ENCODE measurements at regions not wholly inside any gene's neighbourhood (a gene's known extent, or its start where the extent isn't known, plus 50 kb on each side); places are given as distances from the start of the nearest gene placed in this dataset.

DNA sequence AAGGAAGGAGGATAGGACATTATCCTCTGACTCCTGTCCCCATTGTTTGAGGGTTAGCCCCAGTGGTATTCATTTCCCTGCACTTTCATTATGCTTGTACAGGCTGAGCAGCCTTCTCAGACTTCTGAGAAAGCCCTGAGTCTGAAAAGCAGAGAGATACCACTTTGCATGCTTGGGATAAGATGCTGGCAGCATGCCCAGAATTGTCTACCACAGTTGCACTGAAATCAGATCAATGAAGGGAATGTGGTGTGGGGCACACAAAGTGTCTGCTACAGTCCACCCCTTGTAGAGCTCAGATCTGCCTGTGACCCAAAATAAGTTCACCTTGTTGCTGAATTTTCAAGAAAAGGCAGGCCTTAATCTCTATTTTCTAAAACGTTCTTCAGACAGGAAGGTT, 160.6 kb downstream of the CCT6B start:
- no peak overlapping the region for H3K27ac ChIP-seq
- no peak overlapping the region for H3K4me3 ChIP-seq
- no peaks in the 10 kb centered on the region for H3K9me3 ChIP-seq
- no peaks in the 10 kb centered on the region for H3K27me3 ChIP-seq
- H3K4me1 ChIP-seq: no peaks in the 10 kb centered on the region
- TF ChIP-seq, protein P1, sequence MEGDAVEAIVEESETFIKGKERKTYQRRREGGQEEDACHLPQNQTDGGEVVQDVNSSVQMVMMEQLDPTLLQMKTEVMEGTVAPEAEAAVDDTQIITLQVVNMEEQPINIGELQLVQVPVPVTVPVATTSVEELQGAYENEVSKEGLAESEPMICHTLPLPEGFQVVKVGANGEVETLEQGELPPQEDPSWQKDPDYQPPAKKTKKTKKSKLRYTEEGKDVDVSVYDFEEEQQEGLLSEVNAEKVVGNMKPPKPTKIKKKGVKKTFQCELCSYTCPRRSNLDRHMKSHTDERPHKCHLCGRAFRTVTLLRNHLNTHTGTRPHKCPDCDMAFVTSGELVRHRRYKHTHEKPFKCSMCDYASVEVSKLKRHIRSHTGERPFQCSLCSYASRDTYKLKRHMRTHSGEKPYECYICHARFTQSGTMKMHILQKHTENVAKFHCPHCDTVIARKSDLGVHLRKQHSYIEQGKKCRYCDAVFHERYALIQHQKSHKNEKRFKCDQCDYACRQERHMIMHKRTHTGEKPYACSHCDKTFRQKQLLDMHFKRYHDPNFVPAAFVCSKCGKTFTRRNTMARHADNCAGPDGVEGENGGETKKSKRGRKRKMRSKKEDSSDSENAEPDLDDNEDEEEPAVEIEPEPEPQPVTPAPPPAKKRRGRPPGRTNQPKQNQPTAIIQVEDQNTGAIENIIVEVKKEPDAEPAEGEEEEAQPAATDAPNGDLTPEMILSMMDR (IDR thresholded peaks at IDR 0.05): no peak
- H3K36me3 ChIP-seq: no peaks in the 10 kb centered on the region
- intact Hi-C loops (cut with DNase I): no loop called here
- DNase-seq: no peak
- ATAC-seq: no peak

DNA sequence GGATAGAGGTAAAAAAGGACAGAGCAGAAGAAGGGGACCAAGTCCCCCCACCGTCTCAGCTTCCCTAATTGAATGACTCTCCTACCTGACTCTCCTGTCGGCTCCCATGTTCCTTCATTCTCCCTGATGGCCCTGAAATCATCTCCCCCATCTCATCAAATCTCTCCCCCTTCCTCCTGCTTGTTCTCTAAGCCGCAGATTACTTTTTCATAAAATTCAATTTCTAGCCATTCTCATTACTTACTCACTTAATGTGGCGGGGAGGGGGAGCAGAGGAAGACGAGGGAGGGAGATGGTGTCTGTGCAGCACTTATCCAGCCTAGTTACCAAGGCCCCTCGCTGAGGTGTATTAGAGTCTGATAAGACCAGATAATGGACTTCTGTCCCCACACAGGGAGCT, 161.5 kb downstream of the CCT6B start:
- Histone ChIP-seq H3K27ac (no peak overlapping the region), H3K27me3 (no peaks in the 10 kb centered on the region), H3K4me1 (no peaks in the 10 kb centered on the region), H3K4me3 (no peak overlapping the region), H3K36me3 (no peaks in the 10 kb centered on the region), H3K9me3 (no peaks in the 10 kb centered on the region)
- TF ChIP-seq, protein P1 (IDR thresholded peaks at IDR 0.05): no peak
- intact Hi-C loops (cut with DNase I): no loop called here
- DNase-seq (no peak), ATAC-seq (no peak)

DNA sequence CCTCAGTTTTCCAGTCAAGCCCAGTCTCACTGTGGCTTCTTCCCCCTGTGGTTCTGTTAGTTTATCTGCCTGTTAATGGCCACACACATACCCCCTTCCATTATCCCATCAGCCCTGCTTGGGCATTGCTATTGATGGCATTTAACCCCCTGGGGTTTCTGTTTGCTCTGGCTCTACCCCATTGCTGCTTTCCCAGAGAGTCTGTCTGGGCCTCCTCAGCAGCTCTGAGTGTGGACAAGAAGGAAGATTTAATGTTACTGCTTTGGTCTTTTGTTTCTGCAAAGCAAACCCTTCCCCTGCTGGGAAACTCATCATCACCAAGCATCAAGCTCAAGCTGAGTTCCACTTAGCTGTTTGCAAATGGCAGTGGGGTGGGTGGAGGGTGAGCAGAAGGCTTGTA, 162.7 kb downstream of the CCT6B start:
- ATAC-seq: no peak
- Histone ChIP-seq H3K4me3 (no peak overlapping the region), H3K27ac (no peak overlapping the region), H3K36me3 (no peaks in the 10 kb centered on the region), H3K4me1 (no peaks in the 10 kb centered on the region), H3K27me3 (no peaks in the 10 kb centered on the region), H3K9me3 (no peaks in the 10 kb centered on the region)
- TF ChIP-seq, protein P1 (IDR thresholded peaks at IDR 0.05): no peak
- intact Hi-C loops (cut with DNase I): no loop called here
- no peak for DNase-seq

DNA sequence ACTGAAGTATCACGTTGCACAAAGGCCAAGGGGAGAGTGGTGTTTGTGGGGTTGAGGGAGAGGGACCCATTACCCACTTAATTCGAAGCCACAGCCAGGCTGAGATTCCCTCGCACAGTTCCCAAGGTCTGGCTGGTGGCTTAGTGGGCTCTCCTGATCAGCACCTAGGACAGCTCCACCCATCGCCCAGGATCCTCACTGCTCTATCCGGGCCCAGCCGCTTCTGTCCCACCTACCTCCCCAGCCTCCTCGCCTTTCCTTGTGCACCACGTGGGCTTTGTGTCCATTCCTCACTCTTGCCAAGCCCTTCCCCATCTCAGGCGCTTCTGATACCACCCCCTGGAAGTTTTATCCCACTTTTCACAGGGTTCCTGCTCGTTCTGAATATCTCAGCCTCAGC, 163.5 kb downstream of the CCT6B start:
- Histone ChIP-seq H3K9me3 (no peaks in the 10 kb centered on the region), H3K4me3 (no peak overlapping the region), H3K4me1 (no peaks in the 10 kb centered on the region), H3K27ac (no peak overlapping the region), H3K36me3 (no peaks in the 10 kb centered on the region), H3K27me3 (peaks cover 3% of the 10 kb centered on the region)
- ATAC-seq (peak; percentile 53), DNase-seq (no peak)
- TF ChIP-seq, protein P1 (IDR thresholded peaks at IDR 0.05): no peak
- intact Hi-C loops (cut with DNase I): no loop called here

DNA sequence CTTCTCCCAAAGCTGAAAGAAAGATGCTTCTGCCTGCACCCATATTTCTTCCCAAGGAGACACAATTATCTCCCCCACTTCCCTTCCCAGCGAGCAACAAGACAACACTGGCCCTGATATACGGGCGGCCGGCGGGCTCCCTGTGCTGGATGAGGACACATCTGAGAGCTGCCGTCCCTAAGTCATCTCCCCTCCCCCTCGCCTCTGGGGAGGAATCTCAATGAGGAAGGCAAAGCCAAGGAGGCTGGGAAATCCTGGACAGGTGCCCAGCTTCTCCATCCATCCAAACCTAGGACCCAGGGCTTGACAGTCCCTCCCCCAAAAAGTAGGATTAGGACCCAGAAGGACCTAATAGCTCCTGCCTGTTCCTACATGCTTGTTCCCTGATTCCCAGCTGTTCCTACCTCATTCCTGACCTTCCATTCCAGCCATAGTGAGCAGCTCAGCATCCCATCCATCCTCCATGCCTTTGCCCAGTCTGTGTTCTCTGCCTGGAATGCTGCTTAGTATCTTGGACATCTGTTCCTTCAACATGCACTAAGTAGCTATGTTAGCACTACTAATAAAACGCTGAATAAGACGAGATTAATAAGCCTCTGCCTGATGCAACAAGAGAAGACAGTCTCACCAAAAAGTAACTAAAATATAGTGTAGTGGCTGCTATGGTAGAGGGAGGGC, 167.9 kb downstream of the CCT6B start:
- ATAC-seq: no peak
- Histone ChIP-seq H3K9me3 (no peaks in the 10 kb centered on the region), H3K4me3 (no peak overlapping the region), H3K4me1 (no peaks in the 10 kb centered on the region), H3K27me3 (peaks cover 3% of the 10 kb centered on the region), H3K36me3 (no peaks in the 10 kb centered on the region), H3K27ac (no peak overlapping the region)
- DNase-seq: no peak
- TF ChIP-seq, protein P1 (IDR thresholded peaks at IDR 0.05): no peak
- intact Hi-C loops (cut with DNase I): no loop called here

DNA sequence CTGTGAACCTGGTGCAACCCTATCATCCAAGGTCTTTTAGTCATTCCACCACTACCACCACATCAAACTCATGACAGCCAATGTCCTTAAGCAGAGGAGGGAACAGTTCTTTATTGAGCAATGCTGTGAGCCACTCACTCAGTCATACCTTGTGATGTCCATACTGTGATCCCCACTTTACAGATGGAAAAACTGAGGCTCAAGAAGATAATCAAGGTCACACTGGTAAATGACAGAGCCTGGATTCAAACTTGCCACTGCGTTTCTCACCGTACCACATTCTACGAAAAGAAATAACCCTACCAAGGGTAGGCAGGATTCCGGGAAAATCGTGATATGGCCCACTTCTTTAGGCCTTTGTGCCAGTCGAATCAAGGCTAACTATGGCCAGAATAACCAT, 172.6 kb downstream of the CCT6B start:
- no peak for DNase-seq
- intact Hi-C loops (cut with DNase I): no loop called here
- H3K27ac ChIP-seq: no peak overlapping the region
- H3K4me3 ChIP-seq: no peak overlapping the region
- H3K9me3 ChIP-seq: no peaks in the 10 kb centered on the region
- no peaks in the 10 kb centered on the region for H3K36me3 ChIP-seq
- peaks cover 3% of the 10 kb centered on the region for H3K27me3 ChIP-seq
- ATAC-seq: no peak
- no peaks in the 10 kb centered on the region for H3K4me1 ChIP-seq
- TF ChIP-seq, protein P1 (IDR thresholded peaks at IDR 0.05): no peak

All from upper lobe of right lung (tissue), 1 donor.